ENCODE measurements at regions not wholly inside any gene's neighbourhood (a gene's known extent, or its start where the extent isn't known, plus 50 kb on each side); places are given as distances from the start of the nearest gene placed in this dataset.

DNA sequence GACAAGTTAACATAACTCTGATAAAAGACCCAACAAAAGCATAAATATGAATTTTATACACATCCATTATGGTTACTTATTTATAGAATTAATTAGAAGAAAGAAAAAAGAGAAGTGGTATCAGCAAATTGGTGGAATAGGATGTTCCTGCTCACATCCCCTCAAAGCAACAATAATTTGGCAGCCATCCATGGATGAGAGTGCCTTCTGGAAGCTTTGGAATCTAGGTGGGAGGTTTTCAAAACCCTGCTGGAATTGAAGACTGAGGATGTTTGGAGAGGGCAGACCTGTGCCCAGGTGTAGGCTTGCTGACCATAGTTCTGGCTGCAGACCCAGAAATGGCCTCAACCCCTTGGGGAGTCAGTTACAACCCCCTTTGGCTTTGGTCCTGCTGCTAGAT lies 91.2 kb downstream of the EDEM1 start:
- TF ChIP-seq CTCF (IDR thresholded peaks at IDR 0.05 in 2 of 3, conservative IDR thresholded peaks at IDR 0.05 in 1 of 3; ENCODE audit: insufficient read depth in 2 of 3, low read depth in 1 of 3, low read length in 3 of 3) (no peak), USF1 (CRISPR knock-in tag; IDR thresholded peaks at IDR 0.05) (no peak), ZNF76 (CRISPR knock-in tag; IDR thresholded peaks at IDR 0.05; ENCODE audit: borderline replicate concordance) (no peak), HOXB6 (CRISPR knock-in tag; IDR thresholded peaks at IDR 0.05; ENCODE audit: borderline replicate concordance) (no peak), RNF219 (CRISPR knock-in tag; IDR thresholded peaks at IDR 0.05) (no peak), TFE3 (CRISPR knock-in tag; IDR thresholded peaks at IDR 0.05) (no peak), TAF1 (IDR thresholded peaks at IDR 0.05; ENCODE audit: control insufficient read depth, extremely low read depth, insufficient read depth, low read length, severe bottlenecking) (no peak), RB1 (IDR thresholded peaks at IDR 0.05; ENCODE audit: low read depth) (no peak), CHD1 (IDR thresholded peaks at IDR 0.05; ENCODE audit: low read length) (no peak)
